IMR-90 (cell line): ENCODE measurements at regions not wholly inside any gene's neighbourhood (a gene's known extent, or its start where the extent isn't known, plus 50 kb on each side); places are given as distances from the start of the nearest gene placed in this dataset.

ENCODE experiments used
- BHLHE40 ChIP-seq: fragments of 150-350 bp; IDR thresholded peaks from 2 replicates; pipeline ENCODE4 v1.6.1; 2016; ENCODE audit warnings: mild to moderate bottlenecking, low read depth, low read length
- CEBPB ChIP-seq: IDR thresholded peaks from 2 replicates; pipeline ENCODE4 v1.6.1; 2012; ENCODE audit warnings: low read depth, low read length, improper control_type of control experiment
- CHD1 ChIP-seq: IDR thresholded peaks from 2 replicates; pipeline ENCODE4 v1.6.1; 2012; ENCODE audit warnings: low read depth, low read length, improper control_type of control experiment
- CTCF ChIP-seq: conservative IDR thresholded peaks from 2 replicates; pipeline ENCODE4 v1.5.1; 2012; ENCODE audit warnings: mild to moderate bottlenecking, low read depth, low read length, improper control_type of control experiment
- FOS ChIP-seq: fragments of 150-350 bp; IDR thresholded peaks from 2 replicates; pipeline ENCODE4 v1.6.1; 2016; ENCODE audit warnings: low read depth, low read length
- MAFK ChIP-seq: IDR thresholded peaks from 2 replicates; pipeline ENCODE4 v1.6.1; 2012; ENCODE audit warnings: low read depth, low read length, improper control_type of control experiment
- POLR2A ChIP-seq: IDR thresholded peaks from 2 replicates; pipeline ENCODE4 v1.6.1; 2012; ENCODE audit warnings: mild to moderate bottlenecking, low read depth, low read length
- RAD21 ChIP-seq: IDR thresholded peaks from 2 replicates; pipeline ENCODE4 v1.6.1; 2012; ENCODE audit warnings: low read length, improper control_type of control experiment
- RFX5 ChIP-seq: IDR thresholded peaks from 2 replicates; pipeline ENCODE4 v1.8.0; 2012; ENCODE audit warnings: low read depth, mild to moderate bottlenecking, low read length, moderate library complexity
- SMC3 ChIP-seq: fragments of 150-350 bp; IDR thresholded peaks from 2 replicates; pipeline ENCODE4 v1.6.1; 2016; ENCODE audit warnings: low read depth, mild to moderate bottlenecking, antibody characterized with exemption, low read length, moderate library complexity
- USF2 ChIP-seq: fragments of 150-350 bp; IDR thresholded peaks from 2 replicates; pipeline ENCODE4 v1.6.1; 2017; ENCODE audit warnings: mild to moderate bottlenecking, antibody characterized with exemption, low read length, low read depth

GRCh38 chr3:104685492-104685891 lies 681.2 kb upstream of the ALCAM start:
- TF ChIP-seq CHD1 = no peak
- no peak for TF ChIP-seq CTCF
- TF ChIP-seq CEBPB = no peak
- TF ChIP-seq RFX5 = no peak
- no peak for TF ChIP-seq RAD21
- no peak for TF ChIP-seq USF2
- no peak for TF ChIP-seq POLR2A
- TF ChIP-seq MAFK = no peak
- no peak for TF ChIP-seq SMC3
- no peak for TF ChIP-seq FOS
- TF ChIP-seq BHLHE40 = no peak
